A549 (cell line): ENCODE measurements at regions not wholly inside any gene's neighbourhood (a gene's known extent, or its start where the extent isn't known, plus 50 kb on each side); places are given as distances from the start of the nearest gene placed in this dataset.
"Not testable (repeated sequence)": the region's sequence is repeated elsewhere in the genome, so short reads cannot be mapped to it uniquely, and the experiment has no call there.

ENCODE experiments used
- ATAC-seq, 2 experiments: fragments of 200-7000 bp in 1 of 2; fragments of >200 bp in 1 of 2; cut with Nextera tagmentation in 1 of 2; cut with Tn5 transposase in 1 of 2; 3 replicates each; pipeline versions ENCODE4 v1.8.0 to v1.9.1; 2018 to 2020; ENCODE audit warnings: mild to moderate bottlenecking in 1 of 2, moderate library complexity in 1 of 2
- CTCF ChIA-PET: fragments of 300-600 bp; sonication (Branson Sonifier 250); formaldehyde crosslinking; extraction: SDS; loops from one replicate; lab custom pipeline; 2021; ENCODE audit warnings: antibody characterized with exemption, inconsistent platforms; lab: Yijun Ruan, JAX
- POLR2A ChIA-PET: fragments of 350-600 bp; formaldehyde crosslinking; extraction: SDS; loops from one replicate; lab custom pipeline; 2021; ENCODE audit warnings: antibody characterized with exemption, inconsistent platforms; lab: Yijun Ruan, JAX
- DNase-seq, 2 experiments: peaks; one replicate each; pipeline versions ENCODE4 v3.0.0 to v3.0.0-alpha.2; 2011 to 2016; ENCODE audit warnings: low read depth in 1 of 2, low spot score in 1 of 2
- FAIRE-seq: peaks from 2 replicates; lab custom pipeline; 2011; peaks lifted over from hg19 to GRCh38; lab: Jason Lieb, UNC
- H3K27ac ChIP-seq, 2 experiments: fragments of >200 bp; sonication (Bioruptor Twin); formaldehyde crosslinking; 3 replicates each; pipeline ENCODE4 v1.5.1; 2016 to 2017
- H3K4me1 ChIP-seq: fragments of >200 bp; sonication (Bioruptor Twin); formaldehyde crosslinking; 3 replicates; pipeline ENCODE4 v1.6.1; 2016
- H3K4me2 ChIP-seq: fragments of >200 bp; sonication (Bioruptor Twin); formaldehyde crosslinking; 3 replicates; pipeline ENCODE4 v1.6.1; 2016
- H3K4me3 ChIP-seq: fragments of >200 bp; sonication (Bioruptor Twin); formaldehyde crosslinking; 3 replicates; pipeline ENCODE4 v1.5.1; 2016
- H3K9me3 ChIP-seq: fragments of >200 bp; sonication (Bioruptor Twin); formaldehyde crosslinking; 3 replicates; pipeline ENCODE4 v1.6.1; 2016
- BHLHE40 ChIP-seq: IDR thresholded peaks from 2 replicates; pipeline ENCODE4 v1.6.1; 2012; ENCODE audit warnings: low read depth, low read length, inconsistent platforms
- CBX8 ChIP-seq: fragments of 200-600 bp; sonication (generic); IDR thresholded peaks from 2 replicates; pipeline ENCODE4 v1.6.1; 2016
- CHD4 ChIP-seq: fragments of 200-600 bp; sonication (generic); IDR thresholded peaks from 2 replicates; pipeline ENCODE4 v1.6.1; 2016; ENCODE audit warnings: antibody characterized with exemption, mild to moderate bottlenecking, borderline replicate concordance
- CTCF ChIP-seq: fragments of >200 bp; sonication (Bioruptor Twin); formaldehyde crosslinking; IDR thresholded peaks from 3 replicates; pipeline ENCODE4 v1.5.1; 2016
- EHMT2 ChIP-seq: fragments of 200-600 bp; sonication (generic); IDR thresholded peaks from 2 replicates; pipeline ENCODE4 v1.6.1; 2016; ENCODE audit warnings: antibody characterized with exemption, low read depth, mild to moderate bottlenecking, moderate library complexity
- EP300 ChIP-seq, 2 experiments: fragments of >200 bp; sonication (Bioruptor Twin); formaldehyde crosslinking; IDR thresholded peaks; 2 replicates in 1 of 2; 3 replicates in 1 of 2; pipeline ENCODE4 v1.6.1; 2016 to 2017
- ESRRA ChIP-seq: fragments of 150-350 bp; IDR thresholded peaks from 2 replicates; pipeline ENCODE4 v1.6.1; 2014; ENCODE audit warnings: mild to moderate bottlenecking, low read length, borderline replicate concordance
- FOSL2 ChIP-seq, 2 experiments: fragments of 450-650 bp in 1 of 2; fragments of >200 bp in 1 of 2; sonication (Bioruptor Twin) in 1 of 2; formaldehyde crosslinking; IDR thresholded peaks; 2 replicates each; pipeline versions ENCODE4 v1.5.0 to v1.6.1; 2016 to 2020; ENCODE audit warnings: mild to moderate bottlenecking in 1 of 2, moderate library complexity in 1 of 2
- FOXS1 ChIP-seq: fragments of 250-450 bp; sonication (Bioruptor Pico); IDR thresholded peaks from 2 replicates; pipeline ENCODE4 v1.5.0; 2020; ENCODE audit warnings: mild to moderate bottlenecking, moderate library complexity
- GATA3 ChIP-seq: IDR thresholded peaks from 2 replicates; pipeline ENCODE4 v1.6.1; 2012; ENCODE audit warnings: borderline replicate concordance
- HOXA7 ChIP-seq: fragments of 250-450 bp; sonication (Bioruptor Pico); IDR thresholded peaks from 2 replicates; pipeline ENCODE4 v1.5.0; 2020; ENCODE audit warnings: mild to moderate bottlenecking, moderate library complexity
- HOXB13 ChIP-seq: fragments of 250-450 bp; sonication (Bioruptor Pico); IDR thresholded peaks from 2 replicates; pipeline ENCODE4 v1.5.0; 2020; ENCODE audit warnings: low read depth, mild to moderate bottlenecking, moderate library complexity
- KDM5A ChIP-seq: fragments of 200-600 bp; sonication (generic); IDR thresholded peaks from 2 replicates; pipeline ENCODE4 v1.6.1; 2016; ENCODE audit warnings: antibody characterized with exemption, mild to moderate bottlenecking
- POLR2A ChIP-seq: IDR thresholded peaks from 2 replicates; pipeline ENCODE4 v1.6.1; 2012; ENCODE audit warnings: mild to moderate bottlenecking, low read length
- RAD21 ChIP-seq, 2 experiments: fragments of >200 bp in 1 of 2; sonication (Bioruptor Twin) in 1 of 2; formaldehyde crosslinking in 1 of 2; IDR thresholded peaks in 1 of 2; conservative IDR thresholded peaks in 1 of 2; 2 replicates in 1 of 2; 3 replicates in 1 of 2; pipeline ENCODE4 v1.6.1; 2012 to 2018; ENCODE audit warnings: inconsistent platforms in 1 of 2
- RCOR1 ChIP-seq: fragments of 150-350 bp; IDR thresholded peaks from 2 replicates; pipeline ENCODE4 v1.6.1; 2014; ENCODE audit warnings: antibody characterized with exemption, low read length, low read depth
- RFX5 ChIP-seq: fragments of 450-650 bp; IDR thresholded peaks from 2 replicates; pipeline ENCODE4 v1.7.1; 2014; ENCODE audit warnings: antibody characterized with exemption, mild to moderate bottlenecking, moderate library complexity
- SMC3 ChIP-seq: fragments of >200 bp; sonication (Bioruptor Twin); formaldehyde crosslinking; IDR thresholded peaks from 3 replicates; pipeline ENCODE4 v1.6.1; 2018; ENCODE audit warnings: inconsistent platforms
- WGBS: methylation state at CpG from one replicate; pipeline ENCODE4 v1.1.6; 2017; ENCODE audit errors: missing lambda C conversion rate; 5-methylcytosine and 5-hydroxymethylcytosine counted together
- TF ChIP-seq, protein P1 (sequence below): fragments of >200 bp; sonication (Bioruptor Twin); formaldehyde crosslinking; IDR thresholded peaks from 3 replicates; pipeline ENCODE4 v1.6.1; 2016
- TF ChIP-seq, protein P2 (sequence below): fragments of >200 bp; sonication (Bioruptor Twin); formaldehyde crosslinking; IDR thresholded peaks from 2 replicates; pipeline ENCODE4 v1.6.1; 2016

DNA sequence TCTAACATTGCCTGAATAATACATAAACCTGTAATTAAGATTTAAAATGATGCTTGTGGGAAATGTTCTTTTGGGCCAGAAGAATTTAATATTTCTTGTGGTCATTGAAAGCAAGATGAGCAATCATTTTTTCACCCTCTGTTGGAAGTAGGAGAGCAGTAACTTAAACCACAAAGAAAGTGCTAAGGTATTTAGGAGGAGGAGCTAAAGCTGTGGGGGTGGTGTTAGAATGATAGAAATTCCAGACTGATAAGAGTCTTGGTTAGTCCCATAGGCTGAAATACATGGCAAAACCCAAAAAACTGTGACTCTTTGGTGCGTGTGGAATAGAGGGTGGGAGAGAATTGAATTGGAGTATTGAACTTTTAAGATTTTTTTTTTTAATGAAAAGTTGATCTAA lies 247.0 kb downstream of the YTHDC2 start:
- ChIA-PET CTCF (no interaction called here), POLR2A (no interaction called here)
- TF ChIP-seq, protein P1, sequence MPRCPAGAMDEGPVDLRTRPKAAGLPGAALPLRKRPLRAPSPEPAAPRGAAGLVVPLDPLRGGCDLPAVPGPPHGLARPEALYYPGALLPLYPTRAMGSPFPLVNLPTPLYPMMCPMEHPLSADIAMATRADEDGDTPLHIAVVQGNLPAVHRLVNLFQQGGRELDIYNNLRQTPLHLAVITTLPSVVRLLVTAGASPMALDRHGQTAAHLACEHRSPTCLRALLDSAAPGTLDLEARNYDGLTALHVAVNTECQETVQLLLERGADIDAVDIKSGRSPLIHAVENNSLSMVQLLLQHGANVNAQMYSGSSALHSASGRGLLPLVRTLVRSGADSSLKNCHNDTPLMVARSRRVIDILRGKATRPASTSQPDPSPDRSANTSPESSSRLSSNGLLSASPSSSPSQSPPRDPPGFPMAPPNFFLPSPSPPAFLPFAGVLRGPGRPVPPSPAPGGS: no peak
- Histone ChIP-seq H3K4me2 (no peak overlapping the region), H3K4me1 (no peaks in the 10 kb centered on the region), H3K27ac (no peak overlapping the region), H3K4me3 (no peak overlapping the region), H3K9me3 (no peaks in the 10 kb centered on the region; the same call in 2 of the 3 replicates)
- no peak for DNase-seq
- ATAC-seq: no peak
- no peak for FAIRE-seq
- 0% methylated on average over 1 of the region's 1 CpG for WGBS

DNA sequence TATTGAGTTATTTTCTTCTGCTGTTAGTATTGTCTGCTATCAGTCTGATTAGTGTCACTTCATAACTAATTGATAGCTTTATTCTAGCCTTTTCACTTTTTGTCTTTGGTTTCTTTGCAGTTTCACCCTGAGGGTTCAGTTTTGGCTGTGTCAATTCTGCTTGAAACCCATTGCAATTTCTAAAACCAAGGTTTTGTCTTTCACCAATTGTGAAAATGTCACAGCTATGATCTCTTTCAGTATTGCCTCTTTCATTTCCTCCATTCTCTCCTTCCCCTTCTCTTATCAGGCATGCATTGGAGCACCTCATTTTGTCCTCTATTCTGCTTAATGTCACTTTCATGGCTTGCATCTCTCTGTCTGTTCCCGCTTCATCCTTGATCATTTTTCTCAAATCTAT lies 248.1 kb downstream of the YTHDC2 start:
- TF ChIP-seq KDM5A: no peak
- no peak for TF ChIP-seq HOXB13
- no peak for TF ChIP-seq RFX5
- TF ChIP-seq ESRRA: no peak
- no peak for TF ChIP-seq CHD4
- TF ChIP-seq FOXS1 (CRISPR knock-in tag): no peak
- TF ChIP-seq SMC3: no peak
- no peak for DNase-seq
- ChIA-PET CTCF (no interaction called here), POLR2A (no interaction called here)
- H3K4me1 ChIP-seq: no peaks in the 10 kb centered on the region
- FAIRE-seq: no peak
- no peak overlapping the region for H3K4me2 ChIP-seq
- 0% methylated on average over 1 of the region's 1 CpG for WGBS
- ATAC-seq: no peak
- no peaks in the 10 kb centered on the region; the same call in 1 of the 3 replicates for H3K9me3 ChIP-seq
- no peak overlapping the region for H3K4me3 ChIP-seq
- no peak overlapping the region for H3K27ac ChIP-seq

DNA sequence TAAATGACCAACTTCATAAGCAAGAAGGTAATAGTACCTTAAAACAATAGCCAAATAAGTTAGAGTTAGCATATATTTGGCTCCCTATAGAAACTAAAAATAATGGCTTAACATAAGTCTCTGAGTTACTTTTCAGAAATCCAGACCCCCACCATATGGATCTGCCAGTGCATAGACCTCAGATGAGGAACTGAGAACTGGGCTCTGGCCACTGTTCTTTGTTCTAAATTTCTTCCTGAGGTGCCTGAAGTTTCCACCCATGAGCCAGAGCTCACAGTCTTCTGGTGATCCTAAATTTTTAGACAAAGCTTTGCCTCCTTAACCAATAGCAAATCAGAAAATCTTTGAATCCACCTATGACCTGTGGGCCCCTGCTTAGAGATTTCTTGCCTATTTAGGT lies 250.9 kb downstream of the YTHDC2 start:
- FAIRE-seq: no peak
- Histone ChIP-seq H3K4me1 (no peaks in the 10 kb centered on the region), H3K4me2 (no peak overlapping the region), H3K4me3 (no peak overlapping the region), H3K9me3 (no peaks in the 10 kb centered on the region; the same call in 1 of the 3 replicates), H3K27ac (no peak overlapping the region)
- POLR2A ChIA-PET: no interaction called here
- CTCF ChIA-PET: no interaction called here
- no peak for ATAC-seq
- TF ChIP-seq RAD21 (conservative IDR thresholded peaks at IDR 0.05 in 1 of 2, IDR thresholded peaks at IDR 0.05 in 1 of 2): no peak
- TF ChIP-seq HOXA7 (CRISPR knock-in tag): no peak
- TF ChIP-seq FOXS1 (CRISPR knock-in tag): no peak
- no peak for TF ChIP-seq RCOR1
- TF ChIP-seq EHMT2: no peak
- TF ChIP-seq GATA3: no peak
- TF ChIP-seq, protein P2, sequence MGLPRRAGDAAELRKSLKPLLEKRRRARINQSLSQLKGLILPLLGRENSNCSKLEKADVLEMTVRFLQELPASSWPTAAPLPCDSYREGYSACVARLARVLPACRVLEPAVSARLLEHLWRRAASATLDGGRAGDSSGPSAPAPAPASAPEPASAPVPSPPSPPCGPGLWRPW: no peak
- no peak for TF ChIP-seq FOSL2 (IDR thresholded peaks at IDR 0.05)
- no peak for TF ChIP-seq FOSL2 (CRISPR knock-in tag; IDR thresholded peaks at IDR 0.05)
- TF ChIP-seq, all 56 proteins: peak for 0
- DNase-seq: no peak

- H3K4me3 ChIP-seq, H3K9me3 ChIP-seq, H3K27ac ChIP-seq, H3K4me1 ChIP-seq, CTCF ChIA-PET, ATAC-seq, POLR2A ChIA-PET, FAIRE-seq, H3K4me2 ChIP-seq, DNase-seq: not testable (repeated sequence)
- 5% methylated on average over 2 of the region's 2 CpGs for WGBS
Measured at GRCh38 chr5:113766827-113767226, 253.3 kb downstream of the YTHDC2 start.

DNA sequence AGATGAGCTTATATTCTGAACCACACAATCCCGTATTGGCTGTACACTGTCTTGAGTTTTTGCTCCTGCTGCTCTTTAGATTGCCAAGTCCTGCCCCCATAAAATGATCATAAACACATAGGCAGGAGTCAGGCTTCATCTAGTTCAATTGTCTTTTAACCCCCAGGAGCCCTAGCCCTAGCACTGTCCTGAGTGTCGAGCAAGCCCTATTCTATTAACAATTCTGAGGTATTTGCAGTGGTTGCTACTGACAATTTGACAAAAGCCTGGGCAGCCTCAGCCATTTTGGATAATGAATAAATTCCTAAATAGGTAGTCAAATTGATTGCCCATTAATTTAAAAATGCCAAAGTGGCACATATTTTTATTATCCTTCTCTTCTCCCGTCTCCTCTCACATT lies 257.2 kb downstream of the YTHDC2 start:
- TF ChIP-seq BHLHE40 (no peak), EP300 (IDR thresholded peaks at IDR 0.05) (no peak), CBX8 (no peak), CTCF (no peak), POLR2A (no peak)
- TF ChIP-seq, protein P1: no peak
- TF ChIP-seq, all 56 proteins: peak for 0
- FAIRE-seq (no peak), DNase-seq (no peak), ATAC-seq (no peak)
- ChIA-PET CTCF (no interaction called here), POLR2A (no interaction called here)
- Histone ChIP-seq H3K4me3 (no peak overlapping the region), H3K9me3 (no peaks in the 10 kb centered on the region; the same call in 2 of the 3 replicates), H3K4me2 (no peak overlapping the region), H3K27ac (no peak overlapping the region), H3K4me1 (no peaks in the 10 kb centered on the region)
- 24% methylated on average over 3 of the region's 3 CpGs for WGBS
